ENCODE measurements at regions not wholly inside any gene's neighbourhood (a gene's known extent, or its start where the extent isn't known, plus 50 kb on each side); places are given as distances from the start of the nearest gene placed in this dataset.

DNA sequence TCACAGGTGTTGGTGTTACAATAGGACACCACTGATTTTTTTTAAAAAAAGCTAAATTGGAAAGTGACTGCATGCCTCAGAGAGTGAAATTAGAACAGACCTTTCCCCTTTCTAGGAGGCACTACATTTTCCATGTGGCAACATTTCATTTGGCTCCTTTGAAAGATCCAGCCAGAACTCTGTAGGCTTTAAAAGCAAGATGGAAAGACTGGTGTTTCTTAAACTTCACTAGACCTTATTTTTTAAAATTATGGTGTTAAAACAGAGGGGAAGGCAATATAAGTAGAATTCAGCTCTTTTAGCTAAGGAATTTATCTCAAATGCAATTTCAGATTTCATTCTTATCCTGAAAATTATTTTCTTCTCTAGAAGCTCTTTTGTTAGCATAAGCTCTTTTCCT lies 317.6 kb upstream of the TGFBR2 start:
- TF ChIP-seq, protein P1, sequence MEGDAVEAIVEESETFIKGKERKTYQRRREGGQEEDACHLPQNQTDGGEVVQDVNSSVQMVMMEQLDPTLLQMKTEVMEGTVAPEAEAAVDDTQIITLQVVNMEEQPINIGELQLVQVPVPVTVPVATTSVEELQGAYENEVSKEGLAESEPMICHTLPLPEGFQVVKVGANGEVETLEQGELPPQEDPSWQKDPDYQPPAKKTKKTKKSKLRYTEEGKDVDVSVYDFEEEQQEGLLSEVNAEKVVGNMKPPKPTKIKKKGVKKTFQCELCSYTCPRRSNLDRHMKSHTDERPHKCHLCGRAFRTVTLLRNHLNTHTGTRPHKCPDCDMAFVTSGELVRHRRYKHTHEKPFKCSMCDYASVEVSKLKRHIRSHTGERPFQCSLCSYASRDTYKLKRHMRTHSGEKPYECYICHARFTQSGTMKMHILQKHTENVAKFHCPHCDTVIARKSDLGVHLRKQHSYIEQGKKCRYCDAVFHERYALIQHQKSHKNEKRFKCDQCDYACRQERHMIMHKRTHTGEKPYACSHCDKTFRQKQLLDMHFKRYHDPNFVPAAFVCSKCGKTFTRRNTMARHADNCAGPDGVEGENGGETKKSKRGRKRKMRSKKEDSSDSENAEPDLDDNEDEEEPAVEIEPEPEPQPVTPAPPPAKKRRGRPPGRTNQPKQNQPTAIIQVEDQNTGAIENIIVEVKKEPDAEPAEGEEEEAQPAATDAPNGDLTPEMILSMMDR (IDR thresholded peaks at IDR 0.05; ENCODE audit: insufficient read depth, low read length, poor library complexity, severe bottlenecking): no peak
- no peak for TF ChIP-seq EZH2phosphoT487 (conservative IDR thresholded peaks at IDR 0.05; ENCODE audit: low read length)

Data from SU-DHL-6 (cell line).